Lower leg skin (tissue), 4 donors: ENCODE measurements at regions not wholly inside any gene's neighbourhood (a gene's known extent, or its start where the extent isn't known, plus 50 kb on each side); places are given as distances from the start of the nearest gene placed in this dataset.
"Not testable (repeated sequence)": the region's sequence is repeated elsewhere in the genome, so short reads cannot be mapped to it uniquely, and the experiment has no call there.

Experiments used
- DNase-seq, 2 donors: peaks; one replicate each; pipeline ENCODE4 v3.0.0-alpha.2; 2019; ENCODE audit warnings: low spot score in 2 of 2
- H3K4me3 ChIP-seq: fragments of 200-600 bp; sonication (generic); 2 replicates; pipeline ENCODE4 v1.5.1; 2017; ENCODE audit warnings: mild to moderate bottlenecking, low read depth; ENCODE audit not compliant: poor library complexity, severe bottlenecking
- POLR2A ChIP-seq, 2 donors: fragments of 450-650 bp; IDR thresholded peaks; one replicate each; pipeline ENCODE4 v1.6.1; 2016 to 2017; ENCODE audit warnings: antibody characterized with exemption in 2 of 2, mild to moderate bottlenecking in 1 of 2, moderate library complexity in 1 of 2
- WGBS, 2 donors: methylation state at CpG; one replicate each; pipeline ENCODE4 v1.1.5; 2018; 5-methylcytosine and 5-hydroxymethylcytosine counted together
- intact Hi-C: fragments of 100-400 bp; cut with DNase I; formaldehyde crosslinking; loops from one replicate; pipeline ENCODE4 v1.15.0; 2023; ENCODE audit warnings: low total_unique reads
- TF ChIP-seq, protein P1 (sequence below), 3 donors: fragments of 450-650 bp; IDR thresholded peaks; one replicate each; pipeline ENCODE4 v1.5.1; 2016; ENCODE audit warnings: antibody characterized with exemption in 3 of 3, mild to moderate bottlenecking in 3 of 3, moderate library complexity in 2 of 3

DNA sequence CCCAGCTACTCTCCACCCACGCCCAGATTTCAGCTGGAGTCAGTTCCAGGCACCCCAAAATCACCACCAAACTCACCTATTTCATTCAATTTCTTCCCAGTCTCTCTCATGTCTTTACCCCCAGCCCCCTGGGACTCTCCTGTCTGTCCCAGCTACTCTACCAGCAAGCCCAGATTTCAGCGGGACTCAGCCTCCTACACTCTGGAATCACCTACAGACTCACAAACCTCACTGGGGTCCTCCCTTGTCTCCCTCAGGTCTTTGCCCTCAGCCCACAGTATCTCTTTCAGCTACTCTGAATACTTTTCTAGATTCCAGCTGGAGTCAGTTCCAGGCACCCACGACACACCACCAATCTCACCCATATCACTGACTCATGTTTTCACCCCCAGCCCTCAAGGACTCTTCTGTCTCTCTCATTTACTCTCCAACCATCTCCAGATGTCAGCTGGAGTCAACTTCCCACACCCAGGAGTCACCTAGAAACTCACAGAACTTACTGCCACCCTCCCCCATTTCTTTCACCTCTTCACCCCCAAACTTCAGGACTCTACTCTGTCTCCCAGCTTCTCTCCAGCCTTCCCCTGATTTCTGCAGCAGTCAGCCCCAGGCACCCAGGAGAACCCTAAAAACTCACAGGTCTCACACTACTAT lies 1529.3 kb upstream of the TPTE start:
- intact Hi-C loops = no loop called here
- no peak overlapping the region for H3K4me3 ChIP-seq
- WGBS, 2 donors = 42 to 46% methylated on average over 3 of the region's 3 CpGs
- TF ChIP-seq, protein P1, sequence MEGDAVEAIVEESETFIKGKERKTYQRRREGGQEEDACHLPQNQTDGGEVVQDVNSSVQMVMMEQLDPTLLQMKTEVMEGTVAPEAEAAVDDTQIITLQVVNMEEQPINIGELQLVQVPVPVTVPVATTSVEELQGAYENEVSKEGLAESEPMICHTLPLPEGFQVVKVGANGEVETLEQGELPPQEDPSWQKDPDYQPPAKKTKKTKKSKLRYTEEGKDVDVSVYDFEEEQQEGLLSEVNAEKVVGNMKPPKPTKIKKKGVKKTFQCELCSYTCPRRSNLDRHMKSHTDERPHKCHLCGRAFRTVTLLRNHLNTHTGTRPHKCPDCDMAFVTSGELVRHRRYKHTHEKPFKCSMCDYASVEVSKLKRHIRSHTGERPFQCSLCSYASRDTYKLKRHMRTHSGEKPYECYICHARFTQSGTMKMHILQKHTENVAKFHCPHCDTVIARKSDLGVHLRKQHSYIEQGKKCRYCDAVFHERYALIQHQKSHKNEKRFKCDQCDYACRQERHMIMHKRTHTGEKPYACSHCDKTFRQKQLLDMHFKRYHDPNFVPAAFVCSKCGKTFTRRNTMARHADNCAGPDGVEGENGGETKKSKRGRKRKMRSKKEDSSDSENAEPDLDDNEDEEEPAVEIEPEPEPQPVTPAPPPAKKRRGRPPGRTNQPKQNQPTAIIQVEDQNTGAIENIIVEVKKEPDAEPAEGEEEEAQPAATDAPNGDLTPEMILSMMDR (IDR thresholded peaks at IDR 0.05) = peak in 1 of 3 donors; percentile 86
- no peak for TF ChIP-seq POLR2A (IDR thresholded peaks at IDR 0.05)
- peak in 1 of 2 donors; percentile 80 for DNase-seq

GRCh38 chr21:8992731-8993174 lies 1528.6 kb upstream of the TPTE start:
- H3K4me3 ChIP-seq = no peak overlapping the region
- DNase-seq = peak in 1 of 2 donors; percentile 81
- TF ChIP-seq, protein P1 (IDR thresholded peaks at IDR 0.05) = peak in 1 of 3 donors; percentile 100
- TF ChIP-seq POLR2A (IDR thresholded peaks at IDR 0.05) = no peak
- WGBS, 2 donors = 55 to 67% methylated on average over 6 of the region's 6 CpGs
- intact Hi-C loops = no loop called here

DNA sequence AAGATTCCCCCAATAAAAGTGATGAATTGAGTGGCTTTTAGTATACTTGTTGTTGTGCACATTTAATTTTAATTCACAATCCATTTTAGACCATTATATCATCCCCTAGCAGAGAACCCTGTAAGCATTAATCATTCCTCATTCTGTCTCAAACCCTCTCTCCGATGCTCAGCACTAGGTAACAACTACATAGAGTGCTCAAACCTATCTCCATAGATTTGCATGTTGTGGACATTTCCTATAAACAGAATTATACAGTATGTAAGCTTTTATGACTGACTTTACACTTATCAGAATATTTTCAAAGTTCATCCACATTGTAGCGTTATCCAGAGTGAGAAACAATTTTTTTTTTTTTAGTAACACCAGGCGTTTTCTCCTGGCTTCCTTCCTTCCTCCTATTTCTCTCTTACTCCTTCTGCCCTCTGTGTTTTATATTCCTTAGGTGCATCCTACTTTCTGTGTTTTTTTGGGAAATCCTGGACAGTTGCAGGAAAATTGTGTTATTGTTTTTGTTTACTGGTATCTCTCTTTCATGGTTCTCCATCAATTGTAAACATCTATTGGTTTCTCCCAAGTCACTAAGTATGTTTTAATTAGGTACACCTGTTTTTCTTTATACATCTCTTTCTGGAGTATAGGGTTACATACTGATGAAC lies 1528.0 kb upstream of the TPTE start:
- whole genome bisulfite sequencing, 2 donors = 33 to 37% methylated on average over 3 of the region's 3 CpGs
- TF ChIP-seq, protein P1 (IDR thresholded peaks at IDR 0.05) = peak in 1 of 3 donors; percentile 42
- TF ChIP-seq POLR2A (IDR thresholded peaks at IDR 0.05) = no peak
- DNase-seq = no peak
- no peak overlapping the region for H3K4me3 ChIP-seq
- intact Hi-C loops = no loop called here

DNA sequence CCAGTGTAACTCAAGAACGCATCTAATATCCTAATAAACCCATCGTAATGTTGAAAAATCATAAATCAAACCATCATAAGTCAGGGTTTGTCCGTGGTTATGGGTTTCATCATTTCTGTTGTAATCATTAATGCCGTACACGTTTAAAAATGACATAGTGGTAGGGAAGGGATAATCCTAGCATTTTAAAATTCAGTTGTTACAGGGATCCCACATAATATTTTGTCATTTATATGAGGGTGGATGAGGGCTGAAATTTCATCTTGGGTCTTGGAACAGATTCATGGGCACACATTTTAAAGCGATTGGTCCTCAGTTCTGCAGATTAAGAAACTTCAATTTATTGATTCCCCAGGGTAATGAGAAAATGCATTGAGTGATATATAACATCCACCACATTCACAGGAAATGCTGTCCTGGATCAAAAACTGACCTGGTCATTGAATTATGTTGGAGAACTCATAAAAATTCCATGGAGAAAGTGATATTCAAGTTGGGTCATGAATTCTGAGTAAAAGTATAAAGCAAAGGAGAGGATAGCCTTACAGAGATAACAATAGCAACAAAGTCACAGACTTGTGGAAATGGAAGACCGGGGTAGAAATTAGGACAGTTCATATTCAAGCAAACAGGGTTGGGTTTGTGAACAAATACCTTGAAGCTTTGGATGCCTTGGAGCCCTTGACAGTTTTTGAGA lies 1527.3 kb upstream of the TPTE start:
- no peak overlapping the region for H3K4me3 ChIP-seq
- intact Hi-C loops = no loop called here
- 46 to 54% methylated on average over 7 of the region's 7 CpGs for WGBS, 2 donors
- TF ChIP-seq, protein P1 (IDR thresholded peaks at IDR 0.05) = peak in 1 of 3 donors; percentile 63
- no peak for TF ChIP-seq POLR2A (IDR thresholded peaks at IDR 0.05)
- DNase-seq = no peak

GRCh38 chr21:8994640-8995511 lies 1526.5 kb upstream of the TPTE start:
- no peak overlapping the region for H3K4me3 ChIP-seq
- WGBS, 2 donors = 37 to 41% methylated on average over 7 of the region's 7 CpGs
- intact Hi-C loops = no loop called here
- DNase-seq = no peak
- TF ChIP-seq, protein P1 (IDR thresholded peaks at IDR 0.05) = no peak
- TF ChIP-seq POLR2A (IDR thresholded peaks at IDR 0.05) = no peak

DNA sequence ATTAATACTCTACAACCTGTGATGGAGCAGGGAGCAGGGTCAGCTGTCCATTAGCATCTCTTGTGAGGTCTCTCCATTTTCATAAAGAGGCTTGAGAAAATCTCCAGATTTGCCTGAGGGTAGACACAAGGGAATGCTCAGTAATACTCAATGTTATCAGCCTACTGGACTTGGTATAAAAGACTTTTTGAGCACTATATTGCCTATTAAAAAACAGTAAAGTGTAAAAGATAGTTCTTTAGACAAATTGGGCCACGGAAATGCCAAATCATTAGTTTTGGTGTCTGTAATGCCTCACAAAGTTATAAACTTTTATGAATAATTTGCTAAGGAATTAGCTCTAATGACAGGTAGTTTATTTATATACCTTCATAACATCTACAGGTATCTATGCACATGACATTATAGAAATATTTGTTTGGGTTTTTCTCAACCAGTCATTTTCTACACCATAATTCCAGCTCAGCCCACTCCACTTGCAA lies 1524.9 kb upstream of the TPTE start:
- WGBS, 2 donors = 27 to 46% methylated on average over 1 of the region's 1 CpG

More for the DNA sequence above, 1524.9 kb upstream of the TPTE start:
- H3K4me3 ChIP-seq, DNase-seq, intact Hi-C loops: not testable (repeated sequence)
